ENCODE measurements at regions not wholly inside any gene's neighbourhood (a gene's known extent, or its start where the extent isn't known, plus 50 kb on each side); places are given as distances from the start of the nearest gene placed in this dataset.

DNA sequence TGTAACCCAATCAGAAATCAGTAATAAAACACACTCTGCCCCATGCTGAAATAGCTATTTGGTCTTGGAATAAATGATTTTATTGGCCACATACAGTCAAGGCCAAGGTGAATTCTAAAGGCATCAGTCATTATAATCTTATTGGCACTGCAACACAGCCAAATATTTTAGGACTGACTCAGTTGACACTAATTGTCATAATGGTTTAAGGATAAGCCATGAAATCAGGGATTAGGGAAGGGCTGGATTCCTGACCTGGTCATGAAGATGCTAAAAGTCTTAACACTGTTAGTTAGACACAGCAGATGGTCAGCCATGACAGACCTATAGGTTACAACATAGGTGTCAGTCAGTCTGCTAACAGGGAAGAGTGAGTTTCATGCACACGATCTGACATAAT, 330.3 kb upstream of the NPSR1 start:
- Histone ChIP-seq H3K27me3 (no peaks in the 10 kb centered on the region), H3K4me1 (ENCODE audit: low read depth) (no peaks in the 10 kb centered on the region), H3K4me3 (no peak overlapping the region), H3K36me3 (no peaks in the 10 kb centered on the region), H3K27ac (no peak overlapping the region), H3K9me3 (ENCODE audit: low read depth) (no peaks in the 10 kb centered on the region)
- TF ChIP-seq, protein P1, sequence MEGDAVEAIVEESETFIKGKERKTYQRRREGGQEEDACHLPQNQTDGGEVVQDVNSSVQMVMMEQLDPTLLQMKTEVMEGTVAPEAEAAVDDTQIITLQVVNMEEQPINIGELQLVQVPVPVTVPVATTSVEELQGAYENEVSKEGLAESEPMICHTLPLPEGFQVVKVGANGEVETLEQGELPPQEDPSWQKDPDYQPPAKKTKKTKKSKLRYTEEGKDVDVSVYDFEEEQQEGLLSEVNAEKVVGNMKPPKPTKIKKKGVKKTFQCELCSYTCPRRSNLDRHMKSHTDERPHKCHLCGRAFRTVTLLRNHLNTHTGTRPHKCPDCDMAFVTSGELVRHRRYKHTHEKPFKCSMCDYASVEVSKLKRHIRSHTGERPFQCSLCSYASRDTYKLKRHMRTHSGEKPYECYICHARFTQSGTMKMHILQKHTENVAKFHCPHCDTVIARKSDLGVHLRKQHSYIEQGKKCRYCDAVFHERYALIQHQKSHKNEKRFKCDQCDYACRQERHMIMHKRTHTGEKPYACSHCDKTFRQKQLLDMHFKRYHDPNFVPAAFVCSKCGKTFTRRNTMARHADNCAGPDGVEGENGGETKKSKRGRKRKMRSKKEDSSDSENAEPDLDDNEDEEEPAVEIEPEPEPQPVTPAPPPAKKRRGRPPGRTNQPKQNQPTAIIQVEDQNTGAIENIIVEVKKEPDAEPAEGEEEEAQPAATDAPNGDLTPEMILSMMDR (IDR thresholded peaks at IDR 0.05; ENCODE audit: low read depth, low read length) = no peak
- DNase-seq (ENCODE audit: low read depth in 1 of 2, low spot score in 1 of 2) = no peak

- Histone ChIP-seq H3K4me1 (ENCODE audit: low read depth) (no peaks in the 10 kb centered on the region), H3K27me3 (no peaks in the 10 kb centered on the region), H3K4me3 (no peak overlapping the region), H3K36me3 (no peaks in the 10 kb centered on the region), H3K9me3 (ENCODE audit: low read depth) (no peaks in the 10 kb centered on the region), H3K27ac (no peak overlapping the region)
- peak in 1 of 2 donors; percentile 13 for DNase-seq (ENCODE audit: low read depth in 1 of 2, low spot score in 1 of 2)
- TF ChIP-seq, protein P1 (IDR thresholded peaks at IDR 0.05; ENCODE audit: low read depth, low read length) = no peak
These were observed 327.7 kb upstream of the NPSR1 start for GRCh38 chr7:34330308-34330707.

DNA sequence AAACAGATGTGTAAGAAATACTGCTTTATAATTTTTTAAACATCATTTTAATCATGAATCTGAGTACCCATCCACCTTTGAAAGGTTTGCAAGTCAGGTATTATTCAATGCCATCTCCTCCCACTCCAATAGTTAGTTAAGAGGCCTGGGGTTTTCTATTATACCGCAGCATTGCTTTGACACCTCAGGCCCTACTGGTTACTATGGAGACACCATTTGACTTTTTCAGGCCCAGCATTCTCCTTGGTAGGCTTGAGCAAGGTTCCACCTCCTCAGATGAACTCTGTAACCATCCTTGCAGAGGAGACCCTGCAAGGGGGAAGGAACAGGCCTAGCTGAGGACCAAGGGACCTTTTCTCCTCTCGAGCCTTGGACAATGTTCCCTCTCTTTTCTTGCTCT, 326.9 kb upstream of the NPSR1 start:
- Histone ChIP-seq H3K4me1 (ENCODE audit: low read depth) (no peaks in the 10 kb centered on the region), H3K36me3 (no peaks in the 10 kb centered on the region), H3K27ac (no peak overlapping the region), H3K27me3 (no peaks in the 10 kb centered on the region), H3K4me3 (no peak overlapping the region), H3K9me3 (ENCODE audit: low read depth) (no peaks in the 10 kb centered on the region)
- TF ChIP-seq, protein P1 (IDR thresholded peaks at IDR 0.05; ENCODE audit: low read depth, low read length) = no peak
- DNase-seq (ENCODE audit: low read depth in 1 of 2, low spot score in 1 of 2) = no peak

- no peak overlapping the region for H3K27ac ChIP-seq
- no peaks in the 10 kb centered on the region for H3K9me3 ChIP-seq (ENCODE audit: low read depth)
- TF ChIP-seq, protein P1 (IDR thresholded peaks at IDR 0.05; ENCODE audit: low read depth, low read length) = no peak
- H3K4me3 ChIP-seq = no peak overlapping the region
- DNase-seq (ENCODE audit: low read depth in 1 of 2, low spot score in 1 of 2) = no peak
- no peaks in the 10 kb centered on the region for H3K27me3 ChIP-seq
- no peaks in the 10 kb centered on the region for H3K36me3 ChIP-seq
- H3K4me1 ChIP-seq (ENCODE audit: low read depth) = no peaks in the 10 kb centered on the region
These were observed 326.0 kb upstream of the NPSR1 start for GRCh38 chr7:34332006-34332405.

- no peak overlapping the region for H3K4me3 ChIP-seq
- H3K4me1 ChIP-seq (ENCODE audit: low read depth) = no peaks in the 10 kb centered on the region
- H3K9me3 ChIP-seq (ENCODE audit: low read depth) = no peaks in the 10 kb centered on the region
- no peaks in the 10 kb centered on the region for H3K27me3 ChIP-seq
- H3K36me3 ChIP-seq = no peaks in the 10 kb centered on the region
- no peak for DNase-seq (ENCODE audit: low read depth in 1 of 2, low spot score in 1 of 2)
- no peak overlapping the region for H3K27ac ChIP-seq
- TF ChIP-seq, protein P1 (IDR thresholded peaks at IDR 0.05; ENCODE audit: low read depth, low read length) = no peak
These were observed 324.8 kb upstream of the NPSR1 start for GRCh38 chr7:34333184-34333583.

DNA sequence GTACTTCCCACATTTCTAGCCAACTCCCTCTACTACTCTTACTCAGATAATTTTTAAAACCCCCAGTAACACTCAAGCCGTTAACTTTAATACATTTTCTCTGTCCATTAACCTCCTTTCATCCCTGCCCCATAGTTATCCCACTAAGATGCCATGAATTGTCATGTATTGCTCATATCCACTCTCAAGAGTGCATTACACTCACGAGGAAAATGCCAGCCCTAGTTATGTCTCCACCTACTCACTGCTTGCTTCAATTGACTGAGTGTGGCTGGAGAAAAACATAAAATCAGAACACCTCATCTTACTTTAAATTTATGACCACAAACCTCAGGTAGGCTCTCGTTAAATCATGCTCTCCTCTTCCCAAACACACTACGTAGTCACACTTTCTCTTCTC, 324.1 kb upstream of the NPSR1 start:
- TF ChIP-seq, protein P1 (IDR thresholded peaks at IDR 0.05; ENCODE audit: low read depth, low read length) = no peak
- no peak overlapping the region for H3K27ac ChIP-seq

More for the DNA sequence above, 324.1 kb upstream of the NPSR1 start:
- H3K9me3 ChIP-seq (ENCODE audit: low read depth) = no peaks in the 10 kb centered on the region
- DNase-seq (ENCODE audit: low read depth in 1 of 2, low spot score in 1 of 2) = no peak
- no peaks in the 10 kb centered on the region for H3K36me3 ChIP-seq
- no peaks in the 10 kb centered on the region for H3K27me3 ChIP-seq
- no peak overlapping the region for H3K4me3 ChIP-seq
- H3K4me1 ChIP-seq (ENCODE audit: low read depth) = no peaks in the 10 kb centered on the region

Data from cardiac muscle cell (in vitro differentiated cells and primary cell).